HG03045 (cell line): ENCODE measurements at regions not wholly inside any gene's neighbourhood (a gene's known extent, or its start where the extent isn't known, plus 50 kb on each side); places are given as distances from the start of the nearest gene placed in this dataset.
"Not testable (repeated sequence)": the region's sequence is repeated elsewhere in the genome, so short reads cannot be mapped to it uniquely, and the experiment has no call there.

ENCODE experiments used
- ATAC-seq: cut with Tn5 transposase; IDR thresholded peaks from one replicate; pipeline ENCODE4 v1.9.1; 2021; ENCODE audit warnings: mild to moderate bottlenecking, moderate library complexity; ENCODE audit not compliant: unreplicated experiment

- ATAC-seq = no peak
These were observed 62.0 kb upstream of the ST3GAL6 start for GRCh38 chr3:98701071-98701675.

- ATAC-seq = no peak
These were observed 61.0 kb upstream of the ST3GAL6 start for GRCh38 chr3:98702166-98702565.

- ATAC-seq = no peak
These were observed 57.9 kb upstream of the ST3GAL6 start for GRCh38 chr3:98705212-98705611.

- ATAC-seq = no peak
These were observed 57.4 kb upstream of the ST3GAL6 start for GRCh38 chr3:98705694-98706093.

- not testable (repeated sequence) for ATAC-seq
These were observed 54.5 kb upstream of the ST3GAL6 start for GRCh38 chr3:98708681-98709080.

DNA sequence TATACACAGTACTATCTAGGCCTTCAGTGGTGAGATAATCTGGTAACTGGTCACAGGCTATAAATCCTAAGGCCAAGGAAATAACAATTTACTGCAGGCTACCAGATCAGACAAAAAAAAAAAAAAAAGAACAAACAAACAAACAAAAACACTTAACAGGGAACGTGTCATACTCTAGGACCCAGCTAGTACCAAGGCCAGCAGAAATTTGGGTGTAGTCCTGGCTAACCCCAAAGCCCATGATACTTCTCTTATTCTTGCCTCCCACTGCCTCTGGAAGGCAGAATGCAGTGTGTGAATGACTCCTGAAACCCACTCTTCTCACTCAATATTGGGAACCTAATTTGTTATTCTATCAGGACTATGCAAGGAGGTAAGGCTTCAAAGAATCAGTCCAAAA is 53.7 kb upstream of the ST3GAL6 start:
- no peak for ATAC-seq

DNA sequence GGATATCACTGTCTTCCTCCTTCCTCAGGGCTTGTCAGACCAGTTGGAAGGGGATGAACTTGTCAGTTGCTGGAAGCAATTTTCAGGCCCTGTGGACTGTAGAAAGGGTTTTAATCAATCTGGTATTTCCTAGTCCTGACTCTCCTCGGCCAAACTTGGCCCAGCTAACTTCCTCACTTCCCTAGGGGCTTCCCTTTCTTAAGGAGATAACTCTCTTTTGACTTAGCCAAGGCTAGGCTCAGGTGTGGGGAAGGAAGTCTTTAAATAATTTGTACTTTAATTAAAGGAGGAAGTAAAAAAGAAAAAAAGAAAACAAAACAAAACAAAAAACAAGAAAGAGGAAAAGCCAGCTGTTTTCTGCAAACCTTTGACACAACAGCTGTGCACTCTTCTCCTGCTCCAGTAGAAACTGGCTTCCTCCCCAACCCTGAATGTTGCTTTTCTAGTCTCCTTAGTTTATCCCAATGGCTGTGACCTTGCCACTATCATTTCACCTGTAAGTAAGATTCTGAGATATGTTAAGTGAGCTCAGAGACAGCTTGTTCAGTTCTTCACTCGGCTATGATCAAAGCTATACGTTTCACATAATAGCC is 53.0 kb upstream of the ST3GAL6 start:
- no peak for ATAC-seq

- ATAC-seq = no peak
These were observed 51.7 kb upstream of the ST3GAL6 start for GRCh38 chr3:98711426-98711825.

DNA sequence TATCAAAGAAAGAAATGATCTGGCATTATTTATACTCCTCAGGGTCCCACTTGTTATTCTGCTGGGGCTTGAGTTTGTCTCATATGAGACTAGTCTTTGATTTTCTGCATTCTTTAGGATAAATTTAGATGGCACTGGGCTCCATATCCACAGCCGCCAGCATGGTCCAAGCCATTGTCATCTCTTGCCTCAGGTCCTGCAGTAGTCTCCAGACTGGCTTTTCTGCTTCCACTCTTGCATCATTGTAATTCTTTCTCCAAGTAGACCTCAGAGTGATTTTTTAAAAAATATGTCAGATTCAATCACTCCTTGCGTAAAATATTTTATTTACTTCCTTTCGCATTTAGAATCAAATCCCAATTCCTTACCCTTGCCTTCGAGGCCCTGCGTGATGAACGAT is 50.4 kb upstream of the ST3GAL6 start:
- no peak for ATAC-seq

- not testable (repeated sequence) for ATAC-seq
These were observed 49.8 kb upstream of the ST3GAL6 start for GRCh38 chr3:98713332-98713731.
